DMS114 treated with DMSO at 0.1 percent for 48 hours (cell line): ENCODE measurements at regions not wholly inside any gene's neighbourhood (a gene's known extent, or its start where the extent isn't known, plus 50 kb on each side); places are given as distances from the start of the nearest gene placed in this dataset.

Source experiments
- DNase-seq: peaks from one replicate; lab custom pipeline; 2025; ENCODE audit not compliant: unreplicated experiment; lab: John Stamatoyannopoulos, UW

DNA sequence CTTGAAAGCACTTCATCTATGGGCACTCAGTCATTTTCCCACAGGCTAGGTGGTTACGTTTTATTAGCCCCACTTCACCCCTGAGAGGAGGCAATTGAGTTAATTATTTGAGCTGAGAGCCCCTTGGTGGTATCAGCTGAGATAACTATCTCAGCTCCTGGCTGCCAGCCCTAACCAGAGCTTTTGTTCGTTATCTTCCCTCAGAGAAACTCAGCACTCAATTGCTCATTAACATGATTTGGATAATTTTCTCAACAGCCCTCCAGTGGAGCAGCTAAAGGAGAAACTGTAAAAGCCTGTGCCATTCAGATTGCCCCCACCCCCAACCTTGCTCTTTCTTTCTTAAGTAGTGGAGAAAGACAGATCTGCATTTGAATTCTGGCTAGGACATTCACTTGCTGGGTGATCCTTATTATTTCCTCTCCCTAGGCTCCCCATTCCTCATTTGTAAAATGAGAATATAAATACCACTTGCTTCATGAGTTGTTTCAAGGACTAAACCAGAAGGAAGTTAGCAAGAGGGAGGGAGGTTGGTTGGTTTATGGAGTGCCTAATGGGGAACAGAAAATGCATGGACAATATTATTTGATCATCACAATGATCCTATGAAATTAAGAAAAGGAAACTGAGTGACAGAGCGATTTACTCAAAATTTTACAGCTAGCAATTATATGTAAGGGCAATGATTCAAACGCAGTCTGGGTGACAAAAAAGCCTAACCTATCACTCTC lies 218.7 kb upstream of the FGGY start:
- no peak for DNase-seq

DNA sequence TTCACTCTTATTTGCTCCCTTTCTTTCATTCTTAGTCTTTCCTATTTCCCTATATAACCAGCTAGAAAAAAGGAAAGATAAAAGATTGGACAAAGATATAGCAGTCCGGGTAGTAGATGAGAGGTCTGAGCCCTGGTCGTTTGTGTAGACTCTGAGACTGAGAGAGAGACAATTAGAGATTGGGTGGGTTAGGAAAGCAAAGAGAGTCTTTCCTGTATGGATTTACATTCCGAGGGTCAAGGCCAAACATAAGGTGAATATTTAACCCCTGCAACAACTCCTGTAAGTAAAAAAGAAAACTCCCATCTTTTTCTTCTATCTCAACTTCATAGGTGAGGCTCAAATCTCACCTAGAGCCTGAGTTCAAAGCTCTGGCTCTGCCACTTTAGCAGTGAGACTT lies 218.0 kb upstream of the FGGY start:
- no peak for DNase-seq

DNA sequence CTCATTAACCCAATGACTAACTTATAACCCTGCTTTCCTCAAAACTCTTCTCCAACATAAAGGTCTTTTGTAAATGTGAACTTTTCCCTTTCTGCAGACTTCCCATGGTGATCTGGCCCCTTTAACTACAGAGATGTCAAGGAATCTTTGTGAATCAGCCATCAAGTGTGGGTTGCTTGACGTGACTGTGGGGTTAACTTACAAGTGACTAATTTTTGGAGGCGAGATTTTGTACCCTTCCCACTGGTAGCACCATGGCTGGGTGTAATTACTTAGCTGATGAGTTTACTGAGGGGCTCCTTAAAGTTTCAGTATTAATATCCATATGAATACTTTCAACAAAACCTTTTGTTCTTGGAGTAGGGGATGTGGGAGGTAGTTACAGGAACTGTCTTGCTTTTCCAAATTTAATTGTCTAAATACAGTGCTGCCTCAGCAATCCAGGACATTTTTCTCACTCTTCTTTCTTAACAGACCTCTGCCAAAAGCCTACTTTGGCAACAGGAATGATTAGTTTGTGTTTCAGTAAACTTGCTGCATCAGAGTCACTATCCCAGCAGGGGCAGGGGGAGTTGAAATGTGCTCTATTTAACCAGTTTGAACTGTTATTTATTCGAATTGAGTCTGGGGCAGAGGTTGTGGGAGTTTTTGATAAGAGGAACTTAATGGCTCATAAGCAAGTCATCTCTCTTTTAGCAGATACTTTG lies 217.3 kb upstream of the FGGY start:
- no peak for DNase-seq

DNA sequence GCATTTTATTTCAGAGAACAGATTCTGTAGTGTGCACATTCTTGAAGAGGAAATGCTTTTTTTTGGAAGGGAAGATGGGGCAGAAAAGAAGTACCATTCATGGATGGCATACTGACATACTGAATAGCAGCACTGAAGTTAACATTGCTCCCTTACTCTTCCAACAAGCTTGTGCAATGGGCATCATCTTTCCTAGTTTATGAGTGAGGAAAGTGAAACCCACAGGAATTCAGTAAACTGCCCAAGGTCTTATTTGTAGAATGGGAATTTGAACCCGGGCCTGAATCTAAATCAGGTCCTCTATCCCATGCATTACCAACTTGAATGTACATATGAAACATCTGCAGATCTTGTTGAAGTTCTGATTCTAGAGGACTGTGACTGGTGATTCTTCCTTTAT lies 215.7 kb upstream of the FGGY start:
- no peak for DNase-seq

DNA sequence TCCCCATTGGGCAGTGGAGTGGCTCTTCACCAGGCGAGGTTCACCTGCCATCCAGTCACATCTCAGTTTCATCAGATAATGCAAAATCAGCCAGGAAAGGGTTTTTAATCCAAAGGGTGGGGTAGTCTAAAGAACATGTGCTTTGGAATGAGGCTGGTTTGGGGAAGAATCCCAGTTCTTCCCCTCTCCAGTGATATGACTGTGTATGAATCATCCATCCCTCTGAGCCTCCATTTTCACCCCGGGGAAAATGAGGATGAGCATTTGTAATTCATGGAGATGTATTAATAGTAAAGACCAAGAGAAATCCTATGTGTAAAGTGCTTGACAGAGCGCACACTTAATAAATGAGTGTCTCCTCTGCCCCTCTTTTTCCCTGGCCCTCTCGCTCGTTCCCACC lies 215.1 kb upstream of the FGGY start:
- no peak for DNase-seq

DNA sequence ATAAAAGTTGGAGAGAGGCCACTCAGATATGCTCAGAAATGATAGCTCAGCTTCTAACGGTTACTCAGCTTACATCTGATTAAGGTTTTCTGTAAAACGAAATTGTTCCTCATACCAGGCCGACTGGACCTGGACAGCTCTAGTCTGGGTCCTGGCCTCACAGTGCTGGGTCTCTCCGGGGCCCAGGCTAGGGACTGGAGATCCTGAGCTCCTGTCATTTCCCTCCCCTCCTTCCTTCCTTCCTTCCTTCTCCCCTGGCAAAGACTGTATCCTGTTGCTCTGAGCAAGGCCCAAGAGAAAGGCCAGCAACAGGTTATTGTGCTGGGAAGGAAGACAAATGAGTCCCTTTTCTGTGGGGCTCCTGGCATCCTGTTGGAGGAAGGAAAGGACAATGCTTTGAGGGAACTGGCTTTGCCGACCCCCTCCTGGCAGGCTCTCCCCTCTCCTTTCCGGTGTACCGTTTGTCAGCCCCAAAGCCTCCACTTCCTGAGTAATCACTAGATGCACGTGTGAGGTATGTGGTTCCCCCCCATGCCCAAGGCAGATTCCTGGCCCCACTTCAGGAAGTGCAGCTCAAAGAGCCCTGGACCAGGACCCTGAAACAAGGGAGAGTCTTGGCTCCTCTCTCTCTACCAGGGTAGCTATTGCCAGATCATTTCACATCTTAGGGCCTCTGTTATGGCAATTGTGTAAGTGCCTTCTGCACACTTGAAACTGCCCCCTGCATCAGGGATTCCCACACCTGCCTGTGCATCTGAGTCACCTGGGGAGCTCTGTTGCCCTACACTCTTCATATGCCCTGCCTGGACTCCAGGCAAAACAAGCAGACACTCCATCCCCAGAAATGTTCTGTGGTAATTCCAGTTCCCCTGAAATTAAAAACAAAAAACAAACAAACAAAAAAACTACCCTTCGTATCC lies 212.7 kb upstream of the FGGY start:
- no peak for DNase-seq

DNA sequence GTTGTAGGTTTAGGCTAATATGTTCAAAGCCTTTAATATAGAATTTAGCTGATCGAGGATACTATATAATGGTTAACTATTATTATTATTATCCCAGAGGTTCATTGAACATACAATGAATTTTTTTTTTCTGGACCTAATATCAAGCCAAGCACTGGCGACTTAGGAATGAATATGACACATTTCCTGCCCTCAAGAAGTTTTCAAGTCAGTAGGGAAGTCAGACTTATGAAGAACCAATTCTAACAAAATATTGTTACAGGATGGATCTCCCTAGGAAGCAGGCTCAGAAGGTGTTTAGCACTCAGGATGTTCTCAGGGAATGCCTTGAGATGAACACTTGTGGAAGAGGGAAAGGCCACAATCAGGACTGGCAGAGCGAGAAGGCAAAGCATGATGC lies 211.8 kb upstream of the FGGY start:
- DNase-seq = no peak

DNA sequence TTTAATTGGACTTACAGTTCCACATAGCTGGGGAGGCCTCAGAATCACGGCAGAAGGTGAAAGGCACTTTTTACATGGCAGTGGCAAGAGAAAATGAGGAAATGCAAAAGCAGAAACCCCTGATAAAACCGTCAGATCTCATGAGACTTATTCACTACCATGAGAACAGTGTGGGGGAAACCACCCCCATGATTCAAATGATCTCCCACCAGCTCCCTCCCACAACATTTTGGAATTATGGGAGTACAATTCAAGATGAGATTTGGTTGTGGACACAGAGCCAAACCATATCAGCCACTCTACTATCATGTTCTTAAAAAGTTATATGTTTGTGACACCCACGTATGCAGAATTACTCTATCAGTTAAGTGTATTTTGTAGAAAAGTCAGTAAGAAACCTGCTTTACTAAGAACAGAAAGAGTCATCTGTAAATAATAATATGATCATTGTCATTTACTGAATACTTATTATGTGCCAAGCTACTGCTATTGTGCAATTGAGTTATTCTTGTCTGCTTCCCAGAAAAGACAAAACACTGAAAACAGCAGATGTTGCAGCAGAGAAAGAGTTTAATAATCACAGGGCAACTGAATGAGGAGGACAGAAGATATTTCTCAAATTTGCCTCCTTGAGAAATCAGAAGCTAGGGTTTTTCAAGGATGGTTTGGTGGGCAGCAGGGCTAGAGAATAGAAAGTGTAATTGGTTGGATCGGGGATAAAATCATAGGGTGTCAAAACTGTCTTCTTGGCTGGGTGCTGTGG lies 207.7 kb upstream of the FGGY start:
- no peak for DNase-seq

DNA sequence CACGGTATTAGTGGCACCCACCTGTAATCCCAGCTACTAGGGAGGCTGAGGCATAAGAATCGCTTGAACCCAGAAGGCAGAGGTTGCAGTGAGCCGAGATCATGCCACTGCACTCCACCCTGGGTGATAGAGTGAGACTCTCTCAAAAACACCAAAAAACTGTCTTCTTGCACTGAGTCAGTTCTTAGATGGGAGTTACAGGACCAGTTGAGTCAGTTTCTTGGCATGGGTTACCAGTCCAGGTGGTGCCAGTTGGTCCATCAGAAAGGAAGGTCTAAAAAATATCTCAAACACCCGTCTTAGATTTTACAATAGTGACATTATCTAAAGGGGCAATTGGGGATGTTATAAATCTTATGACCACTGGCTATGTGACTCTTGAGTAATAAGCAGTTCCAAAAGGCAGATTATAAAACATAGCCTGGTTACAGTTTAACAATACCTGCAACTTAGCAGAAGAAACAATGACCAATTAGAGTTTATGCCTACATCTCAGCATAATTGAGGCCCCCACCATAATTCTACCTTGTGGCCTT lies 206.9 kb upstream of the FGGY start:
- no peak for DNase-seq

DNA sequence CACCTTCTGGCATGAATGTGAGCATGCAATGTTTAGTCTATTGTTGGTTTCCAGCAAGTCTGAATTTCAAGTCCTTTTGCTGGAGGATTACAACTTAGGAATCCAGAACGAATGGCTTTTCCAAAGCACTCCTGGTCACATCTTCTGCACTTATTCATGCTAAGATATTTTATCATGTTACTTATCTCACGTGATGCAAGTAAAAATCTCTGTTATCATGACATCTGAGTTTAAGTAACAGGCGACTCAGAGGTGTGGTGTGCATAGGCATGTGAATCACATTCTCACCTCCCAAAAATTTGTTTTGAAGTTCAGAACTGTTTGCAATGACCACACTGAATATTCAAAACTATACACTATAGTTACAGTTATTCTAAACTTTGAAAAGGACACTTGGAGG lies 204.8 kb upstream of the FGGY start:
- no peak for DNase-seq

DNA sequence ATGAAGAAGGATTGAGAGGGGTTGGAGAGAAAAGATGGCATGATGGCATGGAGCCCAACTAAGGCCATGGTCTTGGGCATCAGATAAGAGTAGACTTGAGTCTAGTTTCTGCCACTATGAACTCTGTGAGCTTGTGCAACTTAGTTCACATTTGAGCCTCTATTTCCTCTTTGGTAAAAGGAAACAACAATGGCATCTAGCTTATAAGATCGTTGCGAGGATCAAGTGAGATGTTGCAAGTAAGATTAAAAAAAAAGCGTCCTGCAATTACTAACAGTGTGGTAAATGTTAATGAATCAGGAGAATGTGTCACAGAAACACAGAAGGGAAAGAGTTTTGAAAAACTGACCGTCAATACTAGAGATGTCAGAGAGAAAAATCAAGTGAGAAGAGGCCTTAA lies 202.9 kb upstream of the FGGY start:
- no peak for DNase-seq

DNA sequence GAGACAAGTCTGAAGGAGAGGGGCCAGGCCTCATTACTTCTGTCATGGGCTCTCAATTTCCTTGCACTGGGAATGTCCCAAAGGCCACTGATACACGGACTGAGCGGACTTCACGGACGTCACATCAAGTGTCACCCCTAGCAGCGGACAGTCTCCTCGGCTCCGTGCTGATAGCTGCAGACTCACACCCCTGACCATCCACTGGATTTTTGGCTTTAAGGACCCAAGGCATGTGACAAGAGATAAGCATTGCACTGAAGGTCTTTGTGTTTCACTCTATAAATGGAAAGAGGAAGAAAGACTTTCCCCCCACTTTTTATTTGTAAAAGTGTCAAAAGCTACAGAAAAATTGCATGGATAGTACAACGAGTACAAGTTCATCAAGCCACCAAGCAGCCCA lies 200.4 kb upstream of the FGGY start:
- no peak for DNase-seq

DNA sequence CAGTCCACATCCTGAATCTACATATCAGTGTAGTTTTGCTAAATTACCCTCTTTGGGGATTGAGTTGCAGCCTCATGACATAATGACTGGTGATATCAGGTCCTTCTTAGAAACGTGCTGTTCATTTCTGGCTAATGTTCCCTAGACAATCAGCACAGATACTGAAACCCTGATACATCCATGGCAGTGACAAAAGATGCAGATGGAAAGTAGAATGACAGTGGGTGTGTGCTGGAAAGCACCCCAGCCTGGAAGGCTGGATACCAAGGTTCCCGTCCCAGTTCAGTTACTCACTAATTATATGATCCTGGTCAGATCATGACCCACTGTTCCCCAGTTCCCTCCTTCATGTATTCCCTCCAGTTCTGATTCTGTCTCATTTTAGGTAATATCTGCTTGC lies 198.2 kb upstream of the FGGY start:
- no peak for DNase-seq

DNA sequence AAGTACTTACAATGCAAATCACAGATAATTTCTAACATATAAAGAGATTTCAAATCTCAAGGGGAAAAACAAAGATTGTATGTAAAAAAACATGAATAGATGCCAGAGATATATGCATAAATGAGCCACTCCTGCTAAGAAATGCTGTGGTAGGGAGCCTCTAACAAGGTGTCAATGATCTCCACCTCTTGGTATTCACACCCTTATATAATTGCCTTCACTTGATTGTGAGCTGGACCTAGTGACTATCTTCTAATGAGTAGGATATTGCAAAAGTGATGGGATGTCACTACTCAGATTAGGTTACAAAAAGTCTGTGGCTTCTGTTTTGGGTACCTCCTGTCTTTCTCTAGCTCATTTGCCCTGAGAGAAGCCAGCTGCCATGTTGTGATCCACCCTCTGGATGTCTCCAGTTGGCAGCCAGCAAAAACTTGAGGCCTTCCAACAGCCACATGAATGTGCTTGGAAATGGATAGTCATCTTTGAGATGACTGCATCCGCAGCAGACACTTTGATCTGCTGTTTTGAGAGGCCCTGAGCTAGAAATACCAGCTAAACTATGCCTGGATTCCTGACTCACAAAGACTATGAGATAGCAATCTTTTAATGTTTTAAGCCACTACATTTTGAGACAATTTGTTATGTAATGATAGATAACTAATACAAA lies 196.1 kb upstream of the FGGY start:
- no peak for DNase-seq

DNA sequence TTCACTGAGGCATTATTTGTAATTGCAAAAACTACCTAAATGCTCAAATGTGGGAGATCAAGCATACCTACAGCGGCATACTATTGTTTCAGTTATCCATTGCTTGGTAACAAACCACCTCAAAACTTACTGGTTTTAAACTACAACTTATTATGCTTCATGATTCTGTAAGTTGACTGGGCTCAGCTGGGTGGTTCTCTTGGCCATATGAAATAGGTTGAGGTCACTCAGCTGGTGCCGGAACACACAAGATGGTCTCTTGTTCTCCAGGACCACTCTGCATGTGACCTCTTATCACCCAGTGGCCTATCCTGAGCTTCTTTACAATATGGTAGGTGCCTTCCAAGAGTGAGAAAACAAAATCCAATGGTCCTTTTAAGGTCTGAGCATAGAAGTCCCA lies 195.4 kb upstream of the FGGY start:
- DNase-seq = no peak

DNA sequence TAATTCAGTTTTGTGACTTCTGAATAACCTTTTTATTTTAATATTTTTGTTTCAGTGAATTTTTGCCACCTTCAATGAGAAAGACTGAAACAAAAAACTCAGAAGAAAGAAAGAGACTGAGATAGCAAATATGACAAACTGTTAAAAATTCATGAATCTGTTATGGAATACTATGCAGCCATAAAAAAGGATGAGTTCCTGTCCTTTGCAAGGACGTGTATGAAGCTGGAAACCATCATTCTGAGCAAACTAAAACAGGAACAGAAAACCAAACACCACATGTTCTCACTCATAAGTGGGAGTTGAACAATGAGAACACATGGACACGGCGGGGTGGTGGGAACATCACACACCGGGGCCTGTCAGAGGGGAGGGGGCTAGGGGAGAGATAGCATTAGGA lies 193.4 kb upstream of the FGGY start:
- DNase-seq = no peak

DNA sequence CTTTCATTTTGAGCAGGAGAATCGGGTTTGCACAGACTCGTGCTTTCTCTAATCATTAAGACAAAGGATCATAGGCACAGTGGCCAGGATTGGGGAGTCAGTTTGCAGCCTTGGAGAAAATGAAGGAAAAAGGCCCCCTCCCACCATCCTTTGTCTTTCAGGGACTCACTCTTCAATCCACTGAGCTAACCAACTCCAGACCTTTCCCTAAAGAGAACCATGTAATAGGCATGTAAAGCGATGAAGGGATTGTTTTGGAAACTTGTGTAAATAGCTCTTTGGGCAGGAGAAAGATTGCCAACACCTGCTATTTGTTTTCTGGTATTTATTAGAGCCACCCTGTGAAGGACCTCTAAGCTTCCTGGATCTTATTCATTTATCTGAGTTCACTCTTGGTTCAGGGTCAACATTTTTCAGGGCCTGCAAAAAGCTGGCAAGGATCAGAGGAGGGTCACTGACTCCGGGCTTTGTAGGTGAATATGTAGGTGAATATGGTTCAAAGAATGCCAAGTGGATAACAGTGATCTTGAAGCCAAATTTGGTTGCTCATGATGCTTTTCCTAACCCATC lies 192.6 kb upstream of the FGGY start:
- DNase-seq = no peak

DNA sequence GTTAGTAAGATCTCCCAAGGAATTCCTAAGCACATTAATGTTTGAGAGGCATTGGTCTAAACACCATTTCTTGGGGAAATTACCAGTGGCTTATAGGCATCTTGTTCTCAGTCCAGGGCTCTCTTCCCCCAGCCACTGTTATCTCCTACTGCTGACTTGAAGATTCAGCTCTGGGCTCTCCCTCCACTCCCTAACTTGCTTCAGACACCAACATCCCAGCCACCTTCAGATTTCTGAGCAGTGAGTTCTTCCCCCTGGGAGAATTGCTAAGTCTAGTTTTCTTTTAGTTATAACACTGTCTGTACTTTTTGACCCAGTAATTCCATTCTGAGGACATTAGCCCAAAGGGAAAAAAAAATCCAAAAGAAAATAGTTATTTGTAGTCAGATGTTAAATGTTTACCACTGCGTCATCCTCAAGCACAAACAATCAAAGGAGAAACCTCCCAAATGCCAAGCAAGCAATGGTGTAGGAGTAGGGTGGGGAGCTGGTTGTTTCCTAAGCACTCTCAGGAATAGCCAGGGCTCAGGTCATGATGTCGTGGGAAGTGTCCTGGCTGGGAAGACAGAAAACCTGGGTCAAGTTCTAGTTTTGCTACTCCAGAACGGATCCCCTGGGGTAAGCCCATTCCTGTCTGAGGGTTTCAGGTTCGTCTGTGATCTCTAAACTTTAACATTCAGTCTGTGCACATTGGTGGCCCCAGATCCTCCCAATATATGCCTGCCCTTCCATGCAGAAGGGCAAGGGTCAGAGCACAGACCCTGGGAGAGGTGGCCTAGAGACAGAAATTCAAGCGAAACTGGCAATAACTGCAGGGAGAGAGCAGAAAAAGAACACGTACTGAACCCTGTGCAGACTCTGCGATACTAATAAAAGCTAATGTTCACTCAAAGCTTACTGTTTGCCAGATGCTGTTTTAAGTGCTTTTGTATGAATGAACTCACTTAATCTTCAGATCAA lies 191.1 kb upstream of the FGGY start:
- no peak for DNase-seq

DNA sequence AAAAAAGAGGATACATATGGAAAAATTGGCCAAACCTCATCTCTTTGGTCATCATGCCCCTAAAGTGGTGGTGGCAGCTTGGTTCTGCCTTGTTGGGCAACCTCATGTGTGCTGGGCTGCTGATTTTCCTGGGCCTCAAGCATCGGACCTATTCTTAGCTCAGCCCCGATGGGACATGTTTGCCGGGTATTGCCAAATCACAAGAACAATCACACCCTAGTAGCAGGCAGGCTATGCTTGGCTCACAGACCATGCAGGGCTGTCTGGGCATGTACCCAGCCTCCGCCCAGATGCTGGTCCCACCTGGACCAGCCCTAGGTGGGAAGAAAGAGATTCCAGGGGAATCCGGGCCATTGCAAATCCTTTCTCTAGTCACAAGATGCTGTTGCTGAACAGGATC lies 189.4 kb upstream of the FGGY start:
- DNase-seq = no peak
